MM.1S (cell line): ENCODE measurements at regions not wholly inside any gene's neighbourhood (a gene's known extent, or its start where the extent isn't known, plus 50 kb on each side); places are given as distances from the start of the nearest gene placed in this dataset.

Experiments
- DNase-seq: peaks from one replicate; pipeline ENCODE4 v3.0.0-alpha.2; 2015
- H2AFZ ChIP-seq: fragments of 300-600 bp; sonication (generic); 2 replicates; pipeline ENCODE4 v1.6.0; 2016; ENCODE audit warnings: antibody characterized with exemption, low read length
- H3F3A ChIP-seq: fragments of 300-600 bp; sonication (generic); 2 replicates; pipeline ENCODE4 v1.6.1; 2016; ENCODE audit warnings: mild to moderate bottlenecking, antibody characterized with exemption, low read length, moderate library complexity, mixed read lengths; ENCODE audit not compliant: insufficient read depth
- H3K27ac ChIP-seq: fragments of 300-600 bp; sonication (generic); 2 replicates; pipeline ENCODE4 v1.5.1; 2016; ENCODE audit warnings: mild to moderate bottlenecking, low read length
- H3K27me3 ChIP-seq: fragments of 300-600 bp; sonication (generic); replicated peaks from 2 replicates; pipeline ENCODE4 v1.6.0; 2016; ENCODE audit warnings: low read length; ENCODE audit not compliant: insufficient read depth
- H3K36me3 ChIP-seq: fragments of 300-600 bp; sonication (generic); replicated peaks from 2 replicates; pipeline ENCODE4 v1.6.1; 2016; ENCODE audit warnings: mild to moderate bottlenecking, low read length, mixed read lengths; ENCODE audit not compliant: insufficient read depth
- H3K4me1 ChIP-seq: fragments of 300-600 bp; sonication (generic); 2 replicates; pipeline ENCODE4 v1.6.1; 2016; ENCODE audit warnings: low read length, mixed read lengths
- H3K4me2 ChIP-seq: fragments of 300-600 bp; sonication (generic); 2 replicates; pipeline ENCODE4 v1.6.0; 2016; ENCODE audit warnings: low read depth, low read length
- H3K4me3 ChIP-seq: fragments of 300-600 bp; sonication (generic); 2 replicates; pipeline ENCODE4 v1.5.1; 2016; ENCODE audit warnings: low read length, mixed read lengths
- H3K79me2 ChIP-seq: fragments of 300-600 bp; sonication (generic); 2 replicates; pipeline ENCODE4 v1.6.1; 2016; ENCODE audit warnings: mixed run types, low read length, mixed read lengths
- H3K9ac ChIP-seq: fragments of 300-600 bp; sonication (generic); 2 replicates; pipeline ENCODE4 v1.6.1; 2016; ENCODE audit warnings: low read length, mixed read lengths
- H3K9me2 ChIP-seq: fragments of 300-600 bp; sonication (generic); replicated peaks from 2 replicates; pipeline ENCODE4 v1.6.1; 2016; ENCODE audit warnings: mild to moderate bottlenecking, low read length, mixed read lengths; ENCODE audit not compliant: insufficient read depth
- H3K9me3 ChIP-seq: fragments of 300-600 bp; sonication (generic); replicated peaks from 2 replicates; pipeline ENCODE4 v1.6.1; 2016; ENCODE audit warnings: mild to moderate bottlenecking, low read length, mixed read lengths; ENCODE audit not compliant: insufficient read depth
- H4K20me1 ChIP-seq: fragments of 300-600 bp; sonication (generic); 2 replicates; pipeline ENCODE4 v1.6.1; 2016; ENCODE audit warnings: mild to moderate bottlenecking, low read length, moderate library complexity, mixed read lengths; ENCODE audit not compliant: insufficient read depth
- CTCF ChIP-seq: fragments of 300-600 bp; sonication (generic); IDR thresholded peaks from 2 replicates; pipeline ENCODE4 v1.5.1; 2016; ENCODE audit warnings: antibody characterized with exemption, low read length, mixed read lengths
- EZH2 ChIP-seq: fragments of 300-600 bp; sonication (generic); optimal IDR thresholded peaks from 2 replicates; pipeline ENCODE3; 2017; ENCODE audit warnings: low read depth, mild to moderate bottlenecking, antibody characterized with exemption, low read length, mixed read lengths
- EZH2phosphoT487 ChIP-seq: fragments of 300-600 bp; sonication (generic); IDR thresholded peaks from 2 replicates; pipeline ENCODE4 v1.6.1; 2018; ENCODE audit warnings: antibody characterized with exemption, low read length

DNA sequence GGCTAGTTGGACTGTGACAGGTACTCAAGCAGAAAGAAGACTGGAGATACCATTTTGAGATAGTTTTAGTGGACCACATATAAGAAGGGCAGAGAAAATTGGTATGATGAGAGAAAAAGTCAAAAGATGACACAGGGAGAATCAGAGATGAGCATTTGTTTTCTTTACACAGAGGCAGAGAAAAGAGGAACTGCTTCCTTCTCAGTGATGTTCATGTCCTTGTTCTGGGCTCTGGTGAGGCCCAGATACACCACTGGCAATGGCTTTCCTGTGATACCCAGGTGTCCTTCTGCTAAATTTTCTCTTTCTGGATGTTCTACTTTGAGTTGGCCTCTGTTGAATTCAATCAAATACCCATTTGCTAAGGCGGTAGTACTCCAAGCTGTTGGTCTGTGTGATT, 1782.7 kb upstream of the SEL1L start:
- Histone ChIP-seq H4K20me1 (no peaks in the 10 kb centered on the region), H3K27ac (no peak overlapping the region), H3K9ac (no peak overlapping the region), H2AFZ (no peak overlapping the region), H3K27me3 (no peaks in the 10 kb centered on the region), H3K4me1 (no peaks in the 10 kb centered on the region), H3K4me3 (no peak overlapping the region), H3K4me2 (no peak overlapping the region), H3K36me3 (no peaks in the 10 kb centered on the region), H3F3A (no peaks in the 10 kb centered on the region), H3K9me3 (no peaks in the 10 kb centered on the region), H3K79me2 (no peaks in the 10 kb centered on the region), H3K9me2 (no peaks in the 10 kb centered on the region)
- TF ChIP-seq EZH2 (no peak), EZH2phosphoT487 (no peak), CTCF (no peak)
- no peak for DNase-seq

GRCh38 chr14:83320837-83321236, 1787.2 kb upstream of the SEL1L start:
- Histone ChIP-seq H3K27ac (no peak overlapping the region), H3K79me2 (no peaks in the 10 kb centered on the region), H3K9me2 (no peaks in the 10 kb centered on the region), H3K9me3 (no peaks in the 10 kb centered on the region), H3K27me3 (no peaks in the 10 kb centered on the region), H3K4me2 (no peak overlapping the region), H3F3A (no peaks in the 10 kb centered on the region), H3K9ac (no peak overlapping the region), H4K20me1 (no peaks in the 10 kb centered on the region), H3K4me3 (no peak overlapping the region), H3K36me3 (no peaks in the 10 kb centered on the region), H2AFZ (no peak overlapping the region), H3K4me1 (no peaks in the 10 kb centered on the region)
- DNase-seq: no peak
- TF ChIP-seq EZH2: no peak
- TF ChIP-seq EZH2phosphoT487: no peak
- TF ChIP-seq CTCF: no peak

DNA sequence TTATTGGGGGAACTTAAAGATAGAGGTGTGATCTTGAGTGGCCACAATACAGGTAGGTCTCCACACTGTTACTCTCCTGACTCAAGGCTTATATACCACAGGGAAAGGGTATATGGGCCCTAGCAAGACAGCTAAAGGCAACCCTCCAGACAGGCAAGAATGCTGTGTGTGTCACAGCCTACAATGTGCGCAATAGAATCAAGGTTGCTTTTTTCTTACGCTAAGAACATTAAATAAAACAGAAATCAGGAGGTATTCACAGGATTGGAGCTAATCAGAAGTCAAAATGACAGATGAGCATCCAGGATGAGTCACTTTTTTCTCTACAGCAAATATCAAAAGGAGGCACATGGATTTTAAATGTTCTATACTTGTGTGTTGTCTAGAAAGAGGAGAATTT, 1797.9 kb upstream of the SEL1L start:
- Histone ChIP-seq H3K9me2 (no peaks in the 10 kb centered on the region), H3K36me3 (no peaks in the 10 kb centered on the region), H3K27ac (no peak overlapping the region), H3K4me3 (no peak overlapping the region), H3K9ac (no peak overlapping the region), H4K20me1 (no peaks in the 10 kb centered on the region), H2AFZ (no peak overlapping the region), H3K27me3 (no peaks in the 10 kb centered on the region), H3F3A (no peaks in the 10 kb centered on the region), H3K79me2 (no peaks in the 10 kb centered on the region), H3K9me3 (no peaks in the 10 kb centered on the region), H3K4me1 (no peaks in the 10 kb centered on the region), H3K4me2 (no peak overlapping the region)
- DNase-seq: no peak
- TF ChIP-seq EZH2 (no peak), CTCF (no peak), EZH2phosphoT487 (no peak)
